ENCODE measurements at regions not wholly inside any gene's neighbourhood (a gene's known extent, or its start where the extent isn't known, plus 50 kb on each side); places are given as distances from the start of the nearest gene placed in this dataset.

GRCh38 chr11:127620671-127621070, 620.1 kb upstream of the KIRREL3 start:
- no peak for TF ChIP-seq YY1 (IDR thresholded peaks at IDR 0.05; ENCODE audit: low read depth)
- no peak for TF ChIP-seq POLR2AphosphoS5 (IDR thresholded peaks at IDR 0.05; ENCODE audit: low read depth, low read length)
- TF ChIP-seq TEAD4 (IDR thresholded peaks at IDR 0.05; ENCODE audit: borderline replicate concordance, insufficient read depth): no peak
- no peak for TF ChIP-seq MAX (IDR thresholded peaks at IDR 0.05; ENCODE audit: low read depth)
- no peak for TF ChIP-seq CTCF (IDR thresholded peaks at IDR 0.05)
- no peak for TF ChIP-seq RAD21 (IDR thresholded peaks at IDR 0.05; ENCODE audit: low read length)
- TF ChIP-seq USF1 (IDR thresholded peaks at IDR 0.05; ENCODE audit: borderline replicate concordance, low read depth): no peak
- TF ChIP-seq FOXM1 (IDR thresholded peaks at IDR 0.05; ENCODE audit: low read depth): no peak
- TF ChIP-seq EP300 (IDR thresholded peaks at IDR 0.05; ENCODE audit: borderline replicate concordance in 1 of 2, low read depth in 1 of 2, low read length in 1 of 2): no peak
- TF ChIP-seq REST (IDR thresholded peaks at IDR 0.05; ENCODE audit: low read depth, low read length): no peak

Measured in SK-N-SH (cell line).